Ectodermal cell (in vitro differentiated cells): ENCODE measurements at regions not wholly inside any gene's neighbourhood (a gene's known extent, or its start where the extent isn't known, plus 50 kb on each side); places are given as distances from the start of the nearest gene placed in this dataset.
"Not testable (repeated sequence)": the region's sequence is repeated elsewhere in the genome, so short reads cannot be mapped to it uniquely, and the experiment has no call there.

Source experiments
- H3K27ac ChIP-seq: 2 replicates; pipeline ENCODE4 v1.7.0; 2013; ENCODE audit warnings: mild to moderate bottlenecking, low read depth, low read length; ENCODE audit not compliant: insufficient read depth, poor library complexity, severe bottlenecking
- H3K27me3 ChIP-seq: 2 replicates; pipeline ENCODE4 v1.7.0; 2013; ENCODE audit warnings: mild to moderate bottlenecking, low read length; ENCODE audit not compliant: insufficient read depth, control insufficient read depth, poor library complexity, severe bottlenecking
- H3K36me3 ChIP-seq: one replicate; pipeline ENCODE4 v1.7.0; 2013; ENCODE audit warnings: low read length; ENCODE audit not compliant: control insufficient read depth, insufficient read depth
- H3K4me1 ChIP-seq: one replicate; pipeline ENCODE4 v1.7.0; 2013; ENCODE audit warnings: low read length; ENCODE audit not compliant: control insufficient read depth, insufficient read depth
- H3K4me3 ChIP-seq: 2 replicates; pipeline ENCODE4 v1.7.0; 2013; ENCODE audit warnings: low read depth, low read length, control low read depth; ENCODE audit not compliant: insufficient read depth
- H3K9me3 ChIP-seq: 2 replicates; pipeline ENCODE4 v1.7.0; 2013; ENCODE audit warnings: mild to moderate bottlenecking, low read length, moderate library complexity; ENCODE audit not compliant: control insufficient read depth
- WGBS, 2 experiments: methylation state at CpG; one replicate each; pipeline ENCODE4 v1.1.7; 2013; ENCODE audit warnings: missing lambda C conversion rate in 2 of 2; 5-methylcytosine and 5-hydroxymethylcytosine counted together

DNA sequence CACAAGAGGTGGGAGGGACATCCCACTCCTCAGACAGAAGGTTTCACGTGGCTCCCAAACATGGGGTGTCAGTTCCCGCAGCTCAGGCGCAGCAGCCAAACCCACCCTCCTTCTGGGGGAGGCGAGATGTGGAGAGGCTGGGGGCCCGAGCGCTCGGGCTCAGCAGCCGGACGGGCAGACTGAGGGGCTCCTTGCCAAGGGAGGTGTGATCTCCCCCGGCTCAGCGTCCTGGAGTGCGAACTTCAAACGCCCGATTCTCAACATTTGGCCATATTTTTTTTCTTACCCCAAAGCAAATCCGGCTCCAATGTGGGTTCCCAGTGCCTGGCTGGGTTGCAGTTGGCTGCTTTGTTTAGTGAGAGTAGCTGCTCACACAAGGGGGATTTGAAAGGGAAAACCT is 477.9 kb downstream of the MN1 start:
- H3K4me1 ChIP-seq, result no peaks in the 10 kb centered on the region
- no peaks in the 10 kb centered on the region for H3K36me3 ChIP-seq
- WGBS, 2 experiments, result 81 to 86% methylated on average over 15 of the region's 15 CpGs
- no peaks in the 10 kb centered on the region for H3K27me3 ChIP-seq
- H3K27ac ChIP-seq, result no peak overlapping the region
- no peaks in the 10 kb centered on the region for H3K9me3 ChIP-seq
- H3K4me3 ChIP-seq, result no peak overlapping the region

DNA sequence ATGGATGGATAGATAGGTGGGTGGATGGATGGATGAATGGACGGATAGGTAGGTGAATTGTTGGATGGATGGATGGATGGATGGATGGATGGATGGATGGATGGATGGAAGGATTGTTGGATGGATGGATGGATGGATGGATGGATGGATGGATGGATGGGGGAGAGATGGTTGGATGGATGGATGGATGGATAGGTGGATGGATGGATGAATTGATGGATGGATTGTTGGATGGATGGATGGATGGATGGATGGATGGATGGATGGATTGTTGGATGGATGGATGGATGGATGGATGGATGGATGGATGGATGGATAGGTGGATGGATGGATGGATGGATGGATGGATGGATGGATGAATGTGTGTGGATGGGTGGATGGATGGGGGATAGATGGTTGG is 476.6 kb downstream of the MN1 start:
- not testable (repeated sequence) for H3K4me3 ChIP-seq, H3K9me3 ChIP-seq, H3K27me3 ChIP-seq, H3K27ac ChIP-seq, H3K36me3 ChIP-seq, H3K4me1 ChIP-seq
- WGBS, 2 experiments, result 95 to 97% methylated on average over 1 of the region's 1 CpG

DNA sequence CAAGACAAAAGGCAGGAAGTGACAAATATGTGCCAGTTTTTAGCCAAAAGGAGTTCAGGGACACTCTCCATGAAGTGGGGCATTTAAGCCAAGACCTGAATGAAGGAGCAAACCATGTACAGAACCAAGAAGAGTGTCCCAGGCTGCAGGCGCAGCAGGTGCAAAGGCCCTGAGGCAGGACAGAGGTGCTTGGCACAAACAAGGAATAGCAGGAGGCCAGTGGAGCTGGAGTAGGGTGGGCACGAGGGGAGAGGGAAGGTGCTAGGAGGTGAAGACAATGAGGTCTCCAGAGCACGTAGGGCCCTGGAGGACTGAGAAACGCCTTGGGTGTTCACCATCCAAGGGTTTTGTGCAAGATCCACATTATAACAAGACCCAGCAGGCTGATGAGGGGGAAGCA is 474.1 kb downstream of the MN1 start:
- WGBS, 2 experiments, result 94% methylated on average over 4 of the region's 4 CpGs
- Histone ChIP-seq H3K4me3 (no peak overlapping the region), H3K27me3 (no peaks in the 10 kb centered on the region), H3K9me3 (no peaks in the 10 kb centered on the region), H3K27ac (no peak overlapping the region), H3K36me3 (no peaks in the 10 kb centered on the region), H3K4me1 (peaks cover 6% of the 10 kb centered on the region)

DNA sequence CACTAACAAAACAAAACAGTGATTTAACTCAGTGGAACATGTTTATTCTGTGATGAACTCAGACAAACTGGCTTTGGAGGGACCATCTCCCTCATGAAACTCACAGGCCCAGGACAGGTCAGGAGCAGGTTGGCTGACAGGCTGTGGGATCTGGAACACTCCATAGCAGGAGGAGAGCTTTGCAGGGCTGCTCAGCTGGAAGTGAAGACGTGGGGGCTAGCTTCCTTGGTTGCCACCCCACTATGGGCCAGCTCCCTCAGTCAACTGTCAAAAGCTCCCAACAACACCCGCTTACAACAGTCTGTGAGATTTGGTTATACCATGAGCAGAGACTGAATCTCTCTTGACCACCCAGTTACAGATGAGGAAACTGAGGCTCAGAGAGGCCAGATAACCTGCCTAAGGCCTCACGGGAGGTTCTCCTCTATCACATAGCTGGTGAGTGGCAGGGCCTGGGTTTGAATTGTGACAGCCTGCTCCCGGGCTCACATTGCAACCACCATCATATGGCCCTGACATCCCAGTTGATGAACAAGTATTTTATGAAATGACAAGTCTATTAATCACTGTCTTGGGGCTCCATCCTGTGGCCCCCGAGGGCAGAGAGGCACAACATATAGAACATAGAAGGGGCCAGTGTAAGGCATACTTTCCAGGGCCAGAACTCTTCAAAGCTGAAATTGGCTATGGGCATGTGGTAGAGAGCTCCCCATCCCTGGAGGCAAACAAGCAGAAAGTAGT is 473.4 kb downstream of the MN1 start:
- no peaks in the 10 kb centered on the region for H3K9me3 ChIP-seq
- WGBS, 2 experiments, result 92 to 95% methylated on average over 5 of the region's 5 CpGs
- no peak overlapping the region for H3K4me3 ChIP-seq
- H3K4me1 ChIP-seq, result peaks cover 6% of the 10 kb centered on the region
- no peak overlapping the region for H3K27ac ChIP-seq
- no peaks in the 10 kb centered on the region for H3K36me3 ChIP-seq
- no peaks in the 10 kb centered on the region for H3K27me3 ChIP-seq

DNA sequence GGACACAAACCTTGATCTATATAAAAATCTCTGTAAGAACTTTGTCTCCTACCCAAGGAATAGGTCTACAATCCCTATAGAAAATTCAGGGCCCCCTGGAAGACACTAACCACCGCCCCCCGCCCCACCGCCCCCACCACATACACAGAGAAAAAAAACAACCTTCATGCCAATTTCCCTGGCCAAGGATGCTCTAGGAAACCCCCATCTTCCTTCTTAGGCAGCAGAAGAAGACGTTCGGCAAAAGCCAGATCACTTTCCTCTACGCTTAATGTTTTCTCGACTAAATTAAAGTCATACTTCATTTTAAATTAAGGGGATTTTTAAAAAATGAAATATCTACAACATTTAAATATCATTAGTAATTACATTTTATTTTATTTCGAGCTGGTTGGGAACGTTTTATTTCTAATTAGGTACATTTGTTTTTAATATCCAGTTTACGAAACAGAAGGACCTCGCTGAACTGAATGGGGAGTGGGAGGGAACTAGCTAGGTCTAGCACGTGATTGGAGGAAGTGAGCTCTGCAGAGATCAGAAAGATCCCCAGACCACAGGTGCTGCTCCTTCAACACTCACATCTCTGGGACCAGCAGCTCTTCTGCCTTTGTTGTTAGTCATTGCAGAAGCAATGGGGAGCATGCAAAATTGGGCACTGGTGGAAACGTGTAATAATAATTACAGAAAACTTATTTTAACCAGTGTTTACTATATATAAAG is 472.3 kb downstream of the MN1 start:
- H3K4me3 ChIP-seq, result no peak overlapping the region

DNA sequence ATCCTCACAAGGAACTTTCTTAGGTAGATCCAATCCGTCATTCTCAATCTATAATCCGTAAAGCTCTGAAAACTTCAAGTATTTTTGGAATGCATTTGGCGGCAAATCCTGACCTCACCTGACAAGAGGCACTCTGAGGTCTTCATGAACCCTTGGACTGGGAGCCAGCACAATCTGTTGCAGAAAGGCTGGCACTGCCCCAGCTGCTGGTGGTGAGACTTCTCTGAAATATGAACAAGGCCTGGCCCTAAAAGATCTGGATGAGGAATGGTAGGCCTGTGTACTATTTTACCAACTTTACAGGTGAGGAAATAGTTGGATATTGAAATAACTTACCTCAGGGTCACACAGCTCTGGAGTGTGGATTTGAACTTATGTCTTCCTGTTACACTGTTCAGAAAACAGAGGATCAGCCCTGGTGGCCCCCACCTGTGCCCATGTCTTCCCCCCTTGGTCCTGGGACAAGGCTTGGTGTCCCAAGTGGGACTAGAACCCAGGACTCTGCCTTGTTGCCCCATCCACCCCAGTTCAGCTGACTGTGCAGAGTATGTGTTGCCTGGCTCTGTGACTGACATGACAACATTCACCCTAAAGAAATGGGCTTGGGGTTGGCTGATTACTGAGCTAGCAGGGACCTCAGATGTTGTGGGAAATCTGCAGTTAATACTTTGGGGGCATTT is 471.4 kb downstream of the MN1 start:
- Histone ChIP-seq H3K36me3 (no peaks in the 10 kb centered on the region), H3K4me1 (peaks cover 6% of the 10 kb centered on the region), H3K27me3 (no peaks in the 10 kb centered on the region), H3K4me3 (no peak overlapping the region), H3K9me3 (no peaks in the 10 kb centered on the region), H3K27ac (no peak overlapping the region)
- WGBS, 2 experiments, result 92 to 94% methylated on average over 3 of the region's 3 CpGs

More for the DNA sequence above, 472.3 kb downstream of the MN1 start:
- peaks cover 6% of the 10 kb centered on the region for H3K4me1 ChIP-seq
- no peaks in the 10 kb centered on the region for H3K9me3 ChIP-seq
- no peaks in the 10 kb centered on the region for H3K36me3 ChIP-seq
- H3K27ac ChIP-seq, result no peak overlapping the region
- no peaks in the 10 kb centered on the region for H3K27me3 ChIP-seq
- 20 to 21% methylated on average over 8 of the region's 13 CpGs for WGBS, 2 experiments

DNA sequence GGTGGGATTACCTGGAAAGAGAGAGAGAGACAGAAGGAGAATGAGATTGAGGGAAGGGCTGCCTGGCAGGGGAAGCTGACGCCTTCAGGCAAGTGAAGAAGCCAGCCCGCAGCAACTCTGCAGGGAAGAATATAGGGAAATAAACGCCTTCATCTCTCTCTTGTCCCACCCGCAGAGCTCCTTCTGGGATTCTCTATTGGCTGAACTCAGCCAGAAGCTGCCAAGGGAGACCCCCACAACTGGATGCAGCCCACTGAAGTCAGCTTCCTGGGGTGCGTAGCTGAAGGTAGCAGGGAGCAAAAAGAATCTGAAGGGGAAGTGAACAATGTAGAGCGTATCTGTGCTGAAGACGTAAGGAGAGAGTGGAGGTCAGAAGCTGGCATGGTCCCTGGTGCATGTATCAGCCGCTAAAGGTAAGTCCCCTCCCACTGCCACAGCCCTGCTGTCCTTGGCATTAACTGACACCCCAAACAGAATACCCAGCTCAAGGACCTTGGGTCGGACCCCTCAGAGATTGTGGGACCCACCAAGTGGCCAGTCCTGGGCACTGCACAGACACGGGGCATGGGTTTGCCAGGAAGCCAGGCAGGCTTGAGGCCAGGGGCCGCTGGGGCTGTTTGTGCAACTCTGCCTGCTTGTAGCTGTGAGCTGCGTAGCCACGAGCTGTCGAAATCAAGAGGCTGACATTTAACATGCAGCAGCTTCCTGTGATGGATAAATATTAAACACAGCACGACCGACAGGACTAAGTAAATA is 469.9 kb downstream of the MN1 start:
- no peaks in the 10 kb centered on the region for H3K36me3 ChIP-seq
- H3K27me3 ChIP-seq, result no peaks in the 10 kb centered on the region
- 45 to 49% methylated on average over 16 of the region's 16 CpGs for WGBS, 2 experiments
- no peak overlapping the region for H3K27ac ChIP-seq
- no peaks in the 10 kb centered on the region for H3K9me3 ChIP-seq
- H3K4me3 ChIP-seq, result no peak overlapping the region
- peaks cover 6% of the 10 kb centered on the region for H3K4me1 ChIP-seq

DNA sequence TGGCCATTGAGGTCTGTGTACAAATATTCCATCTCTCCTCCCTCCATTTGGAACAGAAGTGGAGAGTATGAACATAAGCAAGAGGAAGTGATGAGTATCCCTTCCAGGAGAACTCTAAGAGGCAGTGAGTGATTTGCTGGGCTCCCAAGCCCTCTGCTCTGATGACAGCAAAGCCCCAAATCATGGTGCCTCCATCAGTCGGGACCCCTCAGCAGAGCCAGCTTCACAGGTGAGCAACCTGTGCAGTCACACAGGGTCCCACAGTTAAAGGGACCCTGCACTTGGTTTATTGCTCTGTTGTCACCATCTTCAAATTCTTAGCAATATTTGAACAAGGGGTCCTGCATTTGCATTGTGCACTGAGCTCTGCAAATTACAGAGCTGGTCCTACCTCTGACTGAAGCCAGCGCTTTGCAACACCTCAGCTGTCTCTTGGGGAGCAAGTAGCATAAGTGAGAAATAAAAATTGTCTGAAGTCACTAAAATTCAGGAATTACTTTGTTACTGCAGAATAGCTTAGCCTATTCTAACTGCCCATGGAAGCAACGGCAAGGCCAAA is 466.4 kb downstream of the MN1 start:
- no peaks in the 10 kb centered on the region for H3K9me3 ChIP-seq
- no peak overlapping the region for H3K4me3 ChIP-seq
- no peak overlapping the region for H3K27ac ChIP-seq
- no peaks in the 10 kb centered on the region for H3K36me3 ChIP-seq
- no peaks in the 10 kb centered on the region for H3K27me3 ChIP-seq
- WGBS, 2 experiments, result 61 to 62% methylated on average over 3 of the region's 3 CpGs
- peaks cover 6% of the 10 kb centered on the region for H3K4me1 ChIP-seq

DNA sequence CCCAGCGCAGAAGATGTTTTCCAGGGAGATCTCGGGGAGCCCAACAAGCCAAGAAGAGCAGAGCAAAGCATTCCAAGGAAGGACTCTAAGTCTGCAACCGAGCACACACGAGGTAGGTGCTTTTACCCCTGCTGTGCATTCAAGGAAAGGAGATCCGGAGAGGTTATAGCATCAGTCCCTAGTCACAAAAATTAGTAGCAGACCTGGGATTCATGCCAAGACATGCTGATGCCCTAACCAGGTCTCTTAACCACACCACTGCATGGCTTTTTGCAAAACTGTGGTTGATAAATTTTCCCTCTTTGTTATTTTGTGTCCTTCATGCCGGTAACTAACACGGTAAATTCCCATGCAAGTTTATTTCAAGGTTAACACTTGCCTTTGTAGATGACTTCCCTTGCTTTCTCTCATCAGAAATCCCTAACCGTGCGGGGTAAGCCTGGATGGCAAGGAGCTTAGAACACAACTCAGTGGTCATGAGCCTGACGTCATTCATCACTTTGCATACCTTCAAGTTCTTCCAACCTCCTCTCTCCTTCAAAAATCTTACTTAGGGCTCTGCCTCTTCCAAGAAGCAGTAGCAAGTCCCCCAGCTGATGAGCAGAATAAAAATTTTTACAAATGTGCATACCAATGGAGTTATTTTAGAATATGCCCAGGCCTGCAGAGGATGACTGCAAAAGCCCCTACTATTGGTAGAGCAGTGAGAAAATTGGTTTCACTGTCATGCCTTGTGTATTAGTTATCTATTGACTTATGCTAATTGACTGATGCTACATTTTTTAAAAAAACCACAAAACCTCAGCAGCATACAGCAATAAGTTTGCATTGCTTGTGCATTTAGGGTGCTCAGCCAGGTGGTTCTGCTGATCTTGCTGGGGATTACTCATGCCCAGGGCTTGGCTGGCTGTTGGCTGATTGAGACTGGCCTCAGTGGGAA is 465.1 kb downstream of the MN1 start:
- Histone ChIP-seq H3K36me3 (no peaks in the 10 kb centered on the region), H3K27me3 (no peaks in the 10 kb centered on the region), H3K4me3 (no peak overlapping the region), H3K9me3 (no peaks in the 10 kb centered on the region), H3K27ac (no peak overlapping the region), H3K4me1 (peaks cover 4% of the 10 kb centered on the region)
- 73 to 78% methylated on average over 10 of the region's 10 CpGs for WGBS, 2 experiments
